ENCODE measurements at regions not wholly inside any gene's neighbourhood (a gene's known extent, or its start where the extent isn't known, plus 50 kb on each side); places are given as distances from the start of the nearest gene placed in this dataset.
A peak's percentile ranks its signal among the peaks of the same experiment; 100 is the strongest.

DNA sequence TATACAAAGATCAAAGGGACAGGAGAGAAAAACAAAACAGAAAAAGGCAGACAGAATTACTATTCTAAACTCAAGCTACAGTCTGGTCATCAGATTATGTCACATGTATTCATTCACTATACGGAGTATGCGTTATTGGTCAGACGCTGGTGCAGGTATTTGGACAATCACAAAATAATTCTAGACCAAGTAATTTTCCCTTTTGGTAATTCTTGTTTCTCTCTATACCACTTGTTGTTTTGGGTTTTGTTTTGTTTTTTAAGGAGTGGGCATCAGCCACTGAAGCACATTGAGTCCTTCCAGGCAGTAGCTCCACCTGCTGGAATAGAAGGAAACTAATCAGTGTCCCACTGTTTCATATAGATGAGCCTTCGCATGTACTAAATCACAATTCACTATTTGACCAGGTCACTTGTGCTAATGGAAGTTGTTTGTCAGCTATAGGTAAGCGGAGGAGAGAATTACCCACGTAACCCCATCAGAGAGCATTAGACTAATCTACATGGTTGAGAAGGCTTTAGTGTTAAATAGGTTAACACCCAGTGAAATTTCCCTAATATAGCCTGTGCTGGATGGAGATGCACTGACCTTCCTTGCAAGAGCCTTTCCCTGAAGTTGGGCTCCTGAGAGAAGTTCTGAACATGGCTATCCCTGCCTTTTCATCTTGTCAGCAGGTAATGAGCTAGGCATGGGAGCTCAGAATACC is 77.9 kb downstream of the TNFAIP3 start:
- Histone ChIP-seq H3K79me2 (ENCODE audit: insufficient read depth, low read depth, low read length) (no peaks in the 10 kb centered on the region), H4K20me1 (ENCODE audit: insufficient read depth, low read length) (no peaks in the 10 kb centered on the region), H3K9me3 (ENCODE audit: low read length) (no peaks in the 10 kb centered on the region), H3K9me2 (ENCODE audit: insufficient read depth, low read length) (no peaks in the 10 kb centered on the region), H3K36me3 (ENCODE audit: insufficient read depth, low read length) (no peaks in the 10 kb centered on the region), H3K4me2 (ENCODE audit: low read length) (no peak overlapping the region), H3K27ac (ENCODE audit: low read depth, low read length, poor library complexity, severe bottlenecking) (no peak overlapping the region), H3K4me1 (ENCODE audit: insufficient read depth, low read length, poor library complexity, severe bottlenecking) (peaks cover 32% of the 10 kb centered on the region), H3K4me3 (ENCODE audit: low read depth, low read length, poor library complexity, severe bottlenecking) (no peak overlapping the region), H2AFZ (ENCODE audit: low read length) (no peak overlapping the region)
- peak; percentile 57 for DNase-seq (ENCODE audit: low spot score)
- intact Hi-C loops (cut with micrococcal nuclease; ENCODE audit: unreplicated experiment) = loop anchor here (1.0 kb wide), 1 partner anchor 240 kb away; no protein-coding TSS in a partner anchor
- TF ChIP-seq EZH2phosphoT487 (IDR thresholded peaks at IDR 0.05; ENCODE audit: borderline replicate concordance, low read depth, low read length) = no peak
- TF ChIP-seq, protein P1, sequence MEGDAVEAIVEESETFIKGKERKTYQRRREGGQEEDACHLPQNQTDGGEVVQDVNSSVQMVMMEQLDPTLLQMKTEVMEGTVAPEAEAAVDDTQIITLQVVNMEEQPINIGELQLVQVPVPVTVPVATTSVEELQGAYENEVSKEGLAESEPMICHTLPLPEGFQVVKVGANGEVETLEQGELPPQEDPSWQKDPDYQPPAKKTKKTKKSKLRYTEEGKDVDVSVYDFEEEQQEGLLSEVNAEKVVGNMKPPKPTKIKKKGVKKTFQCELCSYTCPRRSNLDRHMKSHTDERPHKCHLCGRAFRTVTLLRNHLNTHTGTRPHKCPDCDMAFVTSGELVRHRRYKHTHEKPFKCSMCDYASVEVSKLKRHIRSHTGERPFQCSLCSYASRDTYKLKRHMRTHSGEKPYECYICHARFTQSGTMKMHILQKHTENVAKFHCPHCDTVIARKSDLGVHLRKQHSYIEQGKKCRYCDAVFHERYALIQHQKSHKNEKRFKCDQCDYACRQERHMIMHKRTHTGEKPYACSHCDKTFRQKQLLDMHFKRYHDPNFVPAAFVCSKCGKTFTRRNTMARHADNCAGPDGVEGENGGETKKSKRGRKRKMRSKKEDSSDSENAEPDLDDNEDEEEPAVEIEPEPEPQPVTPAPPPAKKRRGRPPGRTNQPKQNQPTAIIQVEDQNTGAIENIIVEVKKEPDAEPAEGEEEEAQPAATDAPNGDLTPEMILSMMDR (conservative IDR thresholded peaks at IDR 0.05; ENCODE audit: low read length) = peak; percentile 93
- ChIA-PET CTCF (ENCODE audit: unreplicated experiment) (interaction anchor here (1.4 kb wide), 1 partner anchor 77 kb away, joined by 4 read pairs; no protein-coding TSS in a partner anchor), POLR2A (interaction anchor here (0.6 to 2.3 kb wide), 7 partner anchors 17 to 238 kb away, joined by 3 to 8 read pairs (median 3); no protein-coding TSS in a partner anchor)
- BruUV-seq (replicated peaks) = no TSS peak

DNA sequence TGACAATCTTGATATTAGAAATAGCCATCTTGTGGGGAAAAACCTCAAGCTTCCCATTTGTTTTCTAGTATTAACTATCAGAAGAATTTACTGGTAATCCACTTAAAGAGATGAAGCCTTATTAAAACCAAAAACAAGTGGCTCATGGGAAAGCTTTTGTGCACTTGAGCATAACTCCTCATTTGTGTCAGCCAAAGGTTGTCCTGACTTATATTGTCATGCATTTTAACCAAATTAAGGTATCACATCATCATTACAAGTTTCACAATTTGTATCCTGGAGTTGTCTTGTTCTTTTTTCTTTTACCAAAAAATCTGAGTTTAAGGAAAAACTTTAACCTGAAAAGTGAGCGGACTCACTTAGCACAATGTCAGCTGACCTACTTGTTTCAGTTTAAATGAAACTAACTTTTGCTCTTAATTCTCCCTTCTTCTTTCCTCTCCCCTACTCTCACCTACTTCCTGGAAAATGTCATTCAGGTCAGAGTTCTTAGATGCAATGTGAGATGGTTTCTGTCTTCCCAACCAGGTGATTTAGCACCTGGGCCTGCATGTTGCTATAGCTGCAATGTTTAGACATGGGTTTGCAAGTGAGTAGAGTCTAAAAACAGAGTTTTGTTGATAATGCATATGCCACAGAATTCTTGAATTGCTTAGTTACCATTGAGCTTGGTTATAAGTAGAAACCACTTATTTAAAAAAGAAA is 82.8 kb downstream of the TNFAIP3 start:
- H3K9me3 ChIP-seq (ENCODE audit: low read length) = no peaks in the 10 kb centered on the region
- BruUV-seq (replicated peaks) = no TSS peak
- ChIA-PET CTCF (ENCODE audit: unreplicated experiment) (interaction anchor here (0.5 to 2.7 kb wide), 8 partner anchors 13 to 328 kb away, joined by 3 to 11 read pairs (median 5); no protein-coding TSS in a partner anchor), POLR2A (interaction anchor here (0.5 to 6.2 kb wide), 35 partner anchors 9 to 727 kb away, joined by 3 to 43 read pairs (median 3); no protein-coding TSS in a partner anchor)
- no peaks in the 10 kb centered on the region for H3K36me3 ChIP-seq (ENCODE audit: insufficient read depth, low read length)
- peak overlapping the region; percentile 53 for H3K4me3 ChIP-seq (ENCODE audit: low read depth, low read length, poor library complexity, severe bottlenecking)
- H4K20me1 ChIP-seq (ENCODE audit: insufficient read depth, low read length) = no peaks in the 10 kb centered on the region
- DNase-seq (ENCODE audit: low spot score) = peak; percentile 80
- TF ChIP-seq, protein P1 (conservative IDR thresholded peaks at IDR 0.05; ENCODE audit: low read length) = no peak
- TF ChIP-seq EZH2phosphoT487 (IDR thresholded peaks at IDR 0.05; ENCODE audit: borderline replicate concordance, low read depth, low read length) = no peak
- H3K27ac ChIP-seq (ENCODE audit: low read depth, low read length, poor library complexity, severe bottlenecking) = peak overlapping the region; percentile 86
- H3K4me2 ChIP-seq (ENCODE audit: low read length) = peak overlapping the region; percentile 67
- H2AFZ ChIP-seq (ENCODE audit: low read length) = peak overlapping the region; percentile 67; the same call in 1 of the 2 replicates
- peaks cover 56% of the 10 kb centered on the region for H3K4me1 ChIP-seq (ENCODE audit: insufficient read depth, low read length, poor library complexity, severe bottlenecking)
- no peaks in the 10 kb centered on the region for H3K79me2 ChIP-seq (ENCODE audit: insufficient read depth, low read depth, low read length)
- no peaks in the 10 kb centered on the region for H3K9me2 ChIP-seq (ENCODE audit: insufficient read depth, low read length)
- intact Hi-C loops (cut with micrococcal nuclease; ENCODE audit: unreplicated experiment) = loop anchor here (1.0 to 5.0 kb wide), 2 partner anchors 245 to 848 kb away; no protein-coding TSS in a partner anchor

Measured in OCI-LY7 (cell line).